Mesendoderm (in vitro differentiated cells): ENCODE measurements at regions not wholly inside any gene's neighbourhood (a gene's known extent, or its start where the extent isn't known, plus 50 kb on each side); places are given as distances from the start of the nearest gene placed in this dataset.
A peak's percentile ranks its signal among the peaks of the same experiment; 100 is the strongest.

Experiments used
- DNase-seq: peaks from one replicate; pipeline ENCODE4 v3.0.0; 2013
- H2AK5ac ChIP-seq: 2 replicates; pipeline ENCODE4 v1.6.1; 2013; ENCODE audit warnings: low read length, inconsistent platforms
- H2BK120ac ChIP-seq: 2 replicates; pipeline ENCODE4 v1.6.1; 2013; ENCODE audit warnings: low read depth, mild to moderate bottlenecking, low read length, moderate library complexity, mixed read lengths
- H2BK15ac ChIP-seq: replicated peaks from 2 replicates; pipeline ENCODE4 v1.6.1; 2013; ENCODE audit warnings: low read depth, mild to moderate bottlenecking, moderate library complexity
- H2BK5ac ChIP-seq: 2 replicates; pipeline ENCODE4 v1.6.1; 2013; ENCODE audit warnings: low read length, inconsistent platforms
- H3K18ac ChIP-seq: 2 replicates; pipeline ENCODE4 v1.6.1; 2013; ENCODE audit warnings: mild to moderate bottlenecking, low read length, mixed read lengths
- H3K23ac ChIP-seq: one replicate; pipeline ENCODE4 v1.6.1; 2013; ENCODE audit warnings: low read length
- H3K27ac ChIP-seq: 2 replicates; pipeline ENCODE4 v1.5.1; 2013; ENCODE audit warnings: low read depth, mild to moderate bottlenecking, inconsistent platforms, low read length, moderate library complexity
- H3K27me3 ChIP-seq: 2 replicates; pipeline ENCODE4 v1.6.1; 2013; ENCODE audit warnings: low read length, control low read depth, mild to moderate bottlenecking, inconsistent platforms; ENCODE audit not compliant: insufficient read depth, poor library complexity
- H3K36me3 ChIP-seq: 2 replicates; pipeline ENCODE4 v1.6.1; 2013; ENCODE audit warnings: low read length, inconsistent platforms; ENCODE audit not compliant: control insufficient read depth, insufficient read depth
- H3K4ac ChIP-seq: one replicate; pipeline ENCODE4 v1.6.1; 2013; ENCODE audit warnings: low read depth, mild to moderate bottlenecking, low read length, moderate library complexity
- H3K4me1 ChIP-seq: 2 replicates; pipeline ENCODE4 v1.6.1; 2013; ENCODE audit warnings: low read depth, low read length, inconsistent platforms; ENCODE audit not compliant: control insufficient read depth
- H3K4me2 ChIP-seq: 2 replicates; pipeline ENCODE4 v1.6.1; 2013; ENCODE audit warnings: low read length
- H3K4me3 ChIP-seq: 2 replicates; pipeline ENCODE4 v1.5.1; 2013; ENCODE audit warnings: mild to moderate bottlenecking, low read length
- H3K56ac ChIP-seq: one replicate; pipeline ENCODE4 v1.6.1; 2013; ENCODE audit warnings: low read length
- H3K79me1 ChIP-seq: 2 replicates; pipeline ENCODE4 v1.6.1; 2013; ENCODE audit warnings: low read length, inconsistent platforms
- H3K79me2 ChIP-seq: 2 replicates; pipeline ENCODE4 v1.6.1; 2013; ENCODE audit warnings: mild to moderate bottlenecking, low read length; ENCODE audit not compliant: control insufficient read depth, insufficient read depth
- H3K9ac ChIP-seq: 2 replicates; pipeline ENCODE4 v1.6.1; 2013; ENCODE audit warnings: low read length, inconsistent platforms
- H4K5ac ChIP-seq: one replicate; pipeline ENCODE4 v1.6.1; 2013; ENCODE audit warnings: low read length
- H4K8ac ChIP-seq: one replicate; pipeline ENCODE4 v1.6.1; 2013; ENCODE audit warnings: low read depth, mild to moderate bottlenecking, control low read depth, low read length, moderate library complexity
- WGBS: extraction: QIAGEN DNeasy Blood & Tissue Kit; methylation state at CpG from one replicate; pipeline ENCODE4 v1.1.7; 2013; ENCODE audit warnings: low lambda C conversion rate, missing lambda C conversion rate; ENCODE audit not compliant: insufficient coverage; ENCODE audit errors: extremely low coverage; 5-methylcytosine and 5-hydroxymethylcytosine counted together

- Histone ChIP-seq H4K5ac (no peak overlapping the region), H3K4me2 (no peak overlapping the region), H2BK120ac (peak overlapping the region; percentile 7), H2BK15ac (no peak overlapping the region), H3K4ac (no peak overlapping the region), H4K8ac (no peak overlapping the region), H2BK5ac (no peak overlapping the region), H3K27ac (no peak overlapping the region), H3K4me1 (no peaks in the 10 kb centered on the region), H3K9ac (no peak overlapping the region), H3K27me3 (no peaks in the 10 kb centered on the region), H3K23ac (no peak overlapping the region), H2AK5ac (peak overlapping the region; percentile 3), H3K79me1 (no peaks in the 10 kb centered on the region), H3K56ac (peak overlapping the region; percentile 37), H3K36me3 (no peaks in the 10 kb centered on the region), H3K79me2 (no peaks in the 10 kb centered on the region), H3K4me3 (no peak overlapping the region), H3K18ac (no peak overlapping the region)
- peak; percentile 16 for DNase-seq
- WGBS = no CpG with 5 or more reads among the region's 8 CpGs
Observed at GRCh38 chr10:93150990-93151547, 77.4 kb downstream of the CYP26A1 start.

GRCh38 chr10:93152136-93152535, 78.4 kb downstream of the CYP26A1 start:
- no peak overlapping the region for H3K56ac ChIP-seq
- H4K8ac ChIP-seq = no peak overlapping the region
- no peak overlapping the region for H3K23ac ChIP-seq
- no peak overlapping the region for H2BK5ac ChIP-seq
- H3K79me2 ChIP-seq = no peaks in the 10 kb centered on the region
- no peaks in the 10 kb centered on the region for H3K27me3 ChIP-seq
- H3K18ac ChIP-seq = peak overlapping the region; percentile 73
- H2BK15ac ChIP-seq = peak overlapping the region; percentile 41
- no peak overlapping the region for H2AK5ac ChIP-seq
- no peak overlapping the region for H3K4me2 ChIP-seq
- no peaks in the 10 kb centered on the region for H3K36me3 ChIP-seq
- no peak overlapping the region for H3K4ac ChIP-seq
- peak overlapping the region; percentile 55 for H2BK120ac ChIP-seq
- no peaks in the 10 kb centered on the region for H3K79me1 ChIP-seq
- H3K4me1 ChIP-seq = no peaks in the 10 kb centered on the region
- peak; percentile 72 for DNase-seq
- no peak overlapping the region for H3K27ac ChIP-seq
- no peak overlapping the region for H3K9ac ChIP-seq
- no peak overlapping the region for H4K5ac ChIP-seq
- no peak overlapping the region for H3K4me3 ChIP-seq

- Histone ChIP-seq H3K79me2 (no peaks in the 10 kb centered on the region), H2AK5ac (no peak overlapping the region)
Observed at GRCh38 chr10:93154531-93154930, 80.8 kb downstream of the CYP26A1 start.

GRCh38 chr10:93160140-93160539, 86.4 kb downstream of the CYP26A1 start:
- WGBS = no CpG with 5 or more reads among the region's 1 CpG
- DNase-seq = no peak
- no peak overlapping the region for H4K5ac ChIP-seq

More at GRCh38 chr10:93154531-93154930, 80.8 kb downstream of the CYP26A1 start:
- DNase-seq = no peak
- no peak overlapping the region for H2BK120ac ChIP-seq
- H3K9ac ChIP-seq = no peak overlapping the region
- H3K4me3 ChIP-seq = no peak overlapping the region
- no peak overlapping the region for H2BK15ac ChIP-seq
- H4K8ac ChIP-seq = no peak overlapping the region
- no peak overlapping the region for H3K23ac ChIP-seq
- H3K4me1 ChIP-seq = no peaks in the 10 kb centered on the region
- H3K27me3 ChIP-seq = no peaks in the 10 kb centered on the region
- H2BK5ac ChIP-seq = no peak overlapping the region
- no peak overlapping the region for H3K27ac ChIP-seq
- no peak overlapping the region for H3K4ac ChIP-seq
- H3K79me1 ChIP-seq = no peaks in the 10 kb centered on the region
- H3K18ac ChIP-seq = no peak overlapping the region
- H4K5ac ChIP-seq = no peak overlapping the region
- no peak overlapping the region for H3K56ac ChIP-seq
- H3K36me3 ChIP-seq = no peaks in the 10 kb centered on the region
- H3K4me2 ChIP-seq = no peak overlapping the region

GRCh38 chr10:93160829-93161228, 87.1 kb downstream of the CYP26A1 start:
- no CpG with 5 or more reads among the region's 7 CpGs for WGBS
- H4K5ac ChIP-seq = no peak overlapping the region

More at GRCh38 chr10:93160140-93160539, 86.4 kb downstream of the CYP26A1 start:
- no peak overlapping the region for H3K4ac ChIP-seq
- no peak overlapping the region for H2BK120ac ChIP-seq
- no peaks in the 10 kb centered on the region for H3K79me2 ChIP-seq
- H3K9ac ChIP-seq = no peak overlapping the region
- H3K27ac ChIP-seq = no peak overlapping the region
- H3K56ac ChIP-seq = no peak overlapping the region
- H3K4me2 ChIP-seq = no peak overlapping the region
- no peak overlapping the region for H2AK5ac ChIP-seq
- H3K4me1 ChIP-seq = no peaks in the 10 kb centered on the region
- H4K8ac ChIP-seq = no peak overlapping the region
- no peaks in the 10 kb centered on the region for H3K79me1 ChIP-seq
- H3K36me3 ChIP-seq = no peaks in the 10 kb centered on the region
- H3K18ac ChIP-seq = no peak overlapping the region
- H3K4me3 ChIP-seq = no peak overlapping the region
- no peak overlapping the region for H2BK5ac ChIP-seq
- H3K23ac ChIP-seq = no peak overlapping the region
- peak overlapping the region; percentile 41 for H2BK15ac ChIP-seq
- H3K27me3 ChIP-seq = no peaks in the 10 kb centered on the region

GRCh38 chr10:93165367-93165766, 91.7 kb downstream of the CYP26A1 start:
- H3K4ac ChIP-seq = no peak overlapping the region
- no peak overlapping the region for H2AK5ac ChIP-seq
- H3K27ac ChIP-seq = no peak overlapping the region
- no peak overlapping the region for H3K56ac ChIP-seq
- H3K18ac ChIP-seq = no peak overlapping the region
- no CpG with 5 or more reads among the region's 4 CpGs for WGBS
- no peak overlapping the region for H3K23ac ChIP-seq
- no peaks in the 10 kb centered on the region for H3K27me3 ChIP-seq
- H2BK120ac ChIP-seq = no peak overlapping the region
- no peaks in the 10 kb centered on the region for H3K79me1 ChIP-seq
- no peak overlapping the region for H4K5ac ChIP-seq
- H3K4me3 ChIP-seq = no peak overlapping the region
- H3K4me2 ChIP-seq = no peak overlapping the region
- no peak overlapping the region for H2BK5ac ChIP-seq
- H3K9ac ChIP-seq = no peak overlapping the region
- DNase-seq = peak; percentile 26
- H4K8ac ChIP-seq = no peak overlapping the region
- no peak overlapping the region for H2BK15ac ChIP-seq
- no peaks in the 10 kb centered on the region for H3K79me2 ChIP-seq
- H3K4me1 ChIP-seq = no peaks in the 10 kb centered on the region
- H3K36me3 ChIP-seq = no peaks in the 10 kb centered on the region

More at GRCh38 chr10:93160829-93161228, 87.1 kb downstream of the CYP26A1 start:
- Histone ChIP-seq H3K4ac (no peak overlapping the region), H2AK5ac (no peak overlapping the region), H3K4me3 (no peak overlapping the region), H3K23ac (no peak overlapping the region), H2BK15ac (no peak overlapping the region), H3K79me1 (no peaks in the 10 kb centered on the region), H4K8ac (no peak overlapping the region), H3K18ac (no peak overlapping the region), H3K27ac (no peak overlapping the region), H2BK120ac (no peak overlapping the region), H3K27me3 (no peaks in the 10 kb centered on the region), H3K4me2 (no peak overlapping the region), H3K9ac (no peak overlapping the region), H2BK5ac (no peak overlapping the region), H3K36me3 (no peaks in the 10 kb centered on the region), H3K56ac (peak overlapping the region; percentile 18), H3K79me2 (no peaks in the 10 kb centered on the region), H3K4me1 (no peaks in the 10 kb centered on the region)
- no peak for DNase-seq
